Esophagus squamous epithelium (tissue), 5 donors: ENCODE measurements at regions not wholly inside any gene's neighbourhood (a gene's known extent, or its start where the extent isn't known, plus 50 kb on each side); places are given as distances from the start of the nearest gene placed in this dataset.

Experiments used
- DNase-seq: peaks from one replicate; lab custom pipeline; 2025; lab: John Stamatoyannopoulos, UW
- H3K27ac ChIP-seq, 4 donors: fragments of 200-600 bp; sonication (generic); one replicate each; pipeline ENCODE4 v1.5.1; 2016 to 2019; ENCODE audit warnings: mild to moderate bottlenecking in 1 of 4
- H3K27me3 ChIP-seq, 4 donors: fragments of 200-600 bp; sonication (generic); 1 replicate in 3 of 4; 2 replicates in 1 of 4; pipeline versions ENCODE4 v1.5.1 to v1.6.0; 2017 to 2021; ENCODE audit warnings: antibody characterized with exemption in 1 of 4
- H3K36me3 ChIP-seq, 3 donors: fragments of 200-600 bp; sonication (generic); one replicate each; pipeline ENCODE4 v1.5.1; 2016 to 2019
- H3K4me1 ChIP-seq, 3 donors: fragments of 200-600 bp; sonication (generic); one replicate each; pipeline ENCODE4 v1.5.1; 2017 to 2019
- H3K4me3 ChIP-seq, 4 donors: fragments of 200-600 bp; sonication (generic); 1 replicate in 3 of 4; 2 replicates in 1 of 4; pipeline ENCODE4 v1.5.1; 2016 to 2019; ENCODE audit warnings: mild to moderate bottlenecking in 2 of 4, moderate library complexity in 1 of 4
- H3K9me3 ChIP-seq, 3 donors: fragments of 200-600 bp; sonication (generic); one replicate each; pipeline ENCODE4 v1.5.1; 2016 to 2019
- POLR2A ChIP-seq, 4 donors: fragments of 450-650 bp; IDR thresholded peaks; one replicate each; pipeline ENCODE4 v1.6.1; 2017; ENCODE audit warnings: antibody characterized with exemption in 4 of 4, mild to moderate bottlenecking in 4 of 4, moderate library complexity in 3 of 4
- WGBS, 2 donors: methylation state at CpG; one replicate each; pipeline ENCODE4 v1.1.5; 2018; 5-methylcytosine and 5-hydroxymethylcytosine counted together
- intact Hi-C: fragments of 100-400 bp; cut with DNase I; formaldehyde crosslinking; loops from one replicate; pipeline ENCODE4 v1.15.0; 2022
- TF ChIP-seq, protein P1 (sequence below), 6 experiments: fragments of 450-650 bp in 4 of 6; fragments of 200-600 bp in 2 of 6; sonication (generic) in 2 of 6; IDR thresholded peaks; one replicate each; pipeline ENCODE4 v1.5.1; 2016 to 2019; ENCODE audit warnings: antibody characterized with exemption in 6 of 6, mild to moderate bottlenecking in 4 of 6, moderate library complexity in 4 of 6
- donor health status: DM: yes; HTN: yes; CAD: no.

DNA sequence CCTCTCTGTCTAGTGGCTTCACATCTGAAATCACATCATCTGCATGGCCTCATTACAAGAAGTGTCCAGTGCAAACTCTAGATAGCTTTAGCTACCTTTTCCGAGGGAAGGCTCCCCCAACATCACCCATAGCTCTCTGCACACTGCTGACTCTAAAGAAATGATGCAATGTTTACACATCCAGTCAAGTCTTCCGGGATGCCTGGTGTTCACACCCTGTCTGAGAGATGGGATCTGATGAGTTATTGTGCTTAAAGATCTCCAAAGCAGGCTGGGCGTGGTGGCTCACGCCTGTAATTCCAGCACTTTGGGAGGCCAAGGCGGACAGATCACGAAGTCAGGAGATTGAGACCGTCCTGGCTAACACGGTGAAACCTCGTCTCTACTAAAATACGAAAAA lies 404.6 kb upstream of the IRAK1BP1 start:
- H3K9me3 ChIP-seq, result peaks cover 0 to 11% (median 0%) of the 10 kb centered on the region in 3 donors
- intact Hi-C loops, result no loop called here
- no peak overlapping the region for H3K4me3 ChIP-seq
- DNase-seq, result no peak
- no peaks in the 10 kb centered on the region for H3K27me3 ChIP-seq
- no peaks in the 10 kb centered on the region for H3K36me3 ChIP-seq
- 63 to 82% methylated on average over 4 to 10 of the region's 10 CpGs for WGBS, 2 donors
- no peak for TF ChIP-seq POLR2A (IDR thresholded peaks at IDR 0.05)
- TF ChIP-seq, protein P1, sequence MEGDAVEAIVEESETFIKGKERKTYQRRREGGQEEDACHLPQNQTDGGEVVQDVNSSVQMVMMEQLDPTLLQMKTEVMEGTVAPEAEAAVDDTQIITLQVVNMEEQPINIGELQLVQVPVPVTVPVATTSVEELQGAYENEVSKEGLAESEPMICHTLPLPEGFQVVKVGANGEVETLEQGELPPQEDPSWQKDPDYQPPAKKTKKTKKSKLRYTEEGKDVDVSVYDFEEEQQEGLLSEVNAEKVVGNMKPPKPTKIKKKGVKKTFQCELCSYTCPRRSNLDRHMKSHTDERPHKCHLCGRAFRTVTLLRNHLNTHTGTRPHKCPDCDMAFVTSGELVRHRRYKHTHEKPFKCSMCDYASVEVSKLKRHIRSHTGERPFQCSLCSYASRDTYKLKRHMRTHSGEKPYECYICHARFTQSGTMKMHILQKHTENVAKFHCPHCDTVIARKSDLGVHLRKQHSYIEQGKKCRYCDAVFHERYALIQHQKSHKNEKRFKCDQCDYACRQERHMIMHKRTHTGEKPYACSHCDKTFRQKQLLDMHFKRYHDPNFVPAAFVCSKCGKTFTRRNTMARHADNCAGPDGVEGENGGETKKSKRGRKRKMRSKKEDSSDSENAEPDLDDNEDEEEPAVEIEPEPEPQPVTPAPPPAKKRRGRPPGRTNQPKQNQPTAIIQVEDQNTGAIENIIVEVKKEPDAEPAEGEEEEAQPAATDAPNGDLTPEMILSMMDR (IDR thresholded peaks at IDR 0.05), result no peak
- no peak overlapping the region for H3K27ac ChIP-seq
- no peaks in the 10 kb centered on the region for H3K4me1 ChIP-seq

DNA sequence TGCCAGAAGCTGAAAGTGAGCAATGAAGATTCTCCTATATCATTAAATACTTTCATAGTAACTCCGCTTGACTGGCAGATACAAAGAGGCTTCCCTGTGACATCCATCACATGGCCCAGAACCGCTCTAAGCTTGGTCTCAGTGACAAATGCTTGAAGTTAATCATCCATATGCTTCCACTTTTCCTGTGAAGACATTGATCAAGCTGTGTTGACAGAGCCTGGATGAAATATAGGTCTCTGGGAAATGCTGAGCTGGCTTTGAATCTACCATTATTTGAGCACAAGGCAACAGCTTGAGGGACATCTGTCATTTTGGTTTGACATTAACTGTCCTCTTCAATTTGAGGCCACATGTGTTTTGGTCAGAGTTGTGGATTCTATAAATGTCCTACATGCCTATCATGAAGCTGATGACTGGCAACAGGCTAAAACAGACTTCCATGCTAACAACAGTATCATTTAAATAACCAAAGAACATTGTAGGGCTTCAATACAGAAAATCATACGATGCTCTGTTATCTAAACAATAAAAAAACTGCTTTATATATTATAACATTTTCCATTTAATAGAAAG lies 402.2 kb upstream of the IRAK1BP1 start:
- 72 to 83% methylated on average over 3 of the region's 3 CpGs for WGBS, 2 donors
- DNase-seq, result no peak
- TF ChIP-seq, protein P1 (IDR thresholded peaks at IDR 0.05), result no peak
- no peak for TF ChIP-seq POLR2A (IDR thresholded peaks at IDR 0.05)
- Histone ChIP-seq H3K4me3 (no peak overlapping the region), H3K36me3 (no peaks in the 10 kb centered on the region), H3K27ac (no peak overlapping the region), H3K4me1 (no peaks in the 10 kb centered on the region), H3K9me3 (peaks cover 0 to 12% (median 0%) of the 10 kb centered on the region in 3 donors), H3K27me3 (no peaks in the 10 kb centered on the region)
- intact Hi-C loops, result no loop called here

DNA sequence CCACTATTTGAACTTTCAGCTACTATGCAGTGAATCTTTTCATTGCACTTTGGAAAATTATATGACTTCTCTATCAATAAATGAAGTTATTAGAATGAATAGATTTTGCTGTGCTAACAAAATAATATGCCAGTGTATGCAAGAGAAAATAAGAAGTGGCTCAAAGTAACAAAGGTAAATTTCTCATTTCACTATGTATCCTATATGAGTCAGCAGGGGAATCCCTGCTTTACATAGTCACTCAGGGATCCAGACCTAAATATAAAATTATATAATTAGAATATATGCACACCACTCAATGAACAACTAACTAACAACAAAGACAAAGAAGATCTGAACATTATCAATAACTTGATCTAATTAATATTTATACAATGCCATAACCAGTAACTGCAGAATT lies 390.8 kb upstream of the IRAK1BP1 start:
- intact Hi-C loops, result no loop called here
- Histone ChIP-seq H3K27me3 (no peaks in the 10 kb centered on the region), H3K36me3 (no peaks in the 10 kb centered on the region), H3K4me3 (no peak overlapping the region), H3K9me3 (no peaks in the 10 kb centered on the region), H3K27ac (no peak overlapping the region), H3K4me1 (no peaks in the 10 kb centered on the region)
- TF ChIP-seq, protein P1 (IDR thresholded peaks at IDR 0.05), result no peak
- TF ChIP-seq POLR2A (IDR thresholded peaks at IDR 0.05), result no peak
- DNase-seq, result no peak

DNA sequence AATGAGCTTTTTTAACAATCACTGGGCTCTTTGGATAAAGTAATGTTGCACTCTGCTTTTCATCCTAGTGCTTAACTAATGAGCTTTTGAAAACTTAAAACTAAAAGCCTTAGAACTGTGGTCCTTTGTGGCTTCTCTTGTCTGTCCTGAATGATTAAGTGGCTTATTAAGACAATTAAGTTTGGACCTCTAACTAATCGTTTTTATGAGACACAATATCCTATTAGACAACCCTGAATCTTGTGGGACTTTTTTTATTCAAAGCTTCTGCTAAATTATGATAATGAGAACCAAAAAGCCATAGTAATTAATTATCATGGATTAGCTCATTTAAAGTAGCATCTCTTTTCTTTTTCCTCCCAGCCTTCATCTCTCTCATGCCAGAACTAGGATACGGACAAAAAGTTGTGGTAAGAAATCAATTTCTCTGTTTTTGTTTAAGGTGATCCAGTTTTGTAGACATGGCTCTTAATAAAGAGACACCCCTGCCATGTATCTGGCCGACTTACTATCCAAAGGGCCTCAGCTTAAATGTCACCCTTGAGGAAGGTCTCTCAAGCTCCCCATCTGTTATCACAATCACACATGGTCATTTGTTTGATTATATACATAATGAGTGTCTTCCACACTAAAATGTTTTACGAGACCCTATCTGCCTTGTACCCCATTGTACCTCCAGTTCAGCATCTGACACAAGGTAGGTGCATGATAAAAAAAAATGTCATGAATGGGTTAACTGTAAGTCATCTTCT lies 384.4 kb upstream of the IRAK1BP1 start:
- no peaks in the 10 kb centered on the region for H3K27me3 ChIP-seq
- 63 to 66% methylated on average over 4 of the region's 4 CpGs for WGBS, 2 donors

More for the DNA sequence above, 384.4 kb upstream of the IRAK1BP1 start:
- H3K4me1 ChIP-seq, result no peaks in the 10 kb centered on the region
- no peak overlapping the region for H3K4me3 ChIP-seq
- TF ChIP-seq, protein P1 (IDR thresholded peaks at IDR 0.05), result no peak
- no peak for TF ChIP-seq POLR2A (IDR thresholded peaks at IDR 0.05)
- no peak for DNase-seq
- H3K27ac ChIP-seq, result no peak overlapping the region
- no peaks in the 10 kb centered on the region for H3K36me3 ChIP-seq
- intact Hi-C loops, result no loop called here
- H3K9me3 ChIP-seq, result no peaks in the 10 kb centered on the region
